ENCODE measurements at regions not wholly inside any gene's neighbourhood (a gene's known extent, or its start where the extent isn't known, plus 50 kb on each side); places are given as distances from the start of the nearest gene placed in this dataset.

- Histone ChIP-seq H4K91ac (replicated peaks; ENCODE audit: insufficient read length, low read length) (no peak overlapping the region), H3K23me2 (ENCODE audit: low read depth, low read length) (no peaks in the 10 kb centered on the region), H3K36me3 (ENCODE audit: control insufficient read depth in 2 of 4, insufficient read depth in 4 of 4, low read length in 3 of 4) (no peaks in the 10 kb centered on the region), H2AFZ (ENCODE audit: low read length) (no peak overlapping the region), H2BK120ac (replicated peaks; ENCODE audit: low read depth, low read length) (no peak overlapping the region), H3K23ac (ENCODE audit: insufficient read length) (no peak overlapping the region), H3K79me2 (ENCODE audit: control insufficient read depth in 1 of 2, insufficient read depth in 2 of 2, low read length in 2 of 2) (no peaks in the 10 kb centered on the region), H3K4me1 (replicated peaks in 1 of 4; ENCODE audit: control insufficient read depth in 3 of 4, insufficient read depth in 4 of 4, low read length in 3 of 4) (no peaks in the 10 kb centered on the region), H2BK20ac (ENCODE audit: low read length) (no peak overlapping the region), H2BK5ac (ENCODE audit: low read depth, low read length) (no peak overlapping the region), H3K79me1 (ENCODE audit: low read depth, low read length) (no peaks in the 10 kb centered on the region), H2BK12ac (ENCODE audit: low read depth, low read length) (no peak overlapping the region), H3K4me3 (ENCODE audit: extremely low read depth in 1 of 4, insufficient read depth in 2 of 4, low read depth in 3 of 4, low read length in 4 of 4) (no peak overlapping the region), H3K27ac (ENCODE audit: low read depth, low read length) (no peak overlapping the region), H3K18ac (ENCODE audit: extremely low read depth, low read length) (no peak overlapping the region), H3K9me3 (ENCODE audit: insufficient read depth in 2 of 2, low read depth in 1 of 2, low read length in 1 of 2) (no peaks in the 10 kb centered on the region), H2BK15ac (ENCODE audit: low read length) (no peak overlapping the region), H3K56ac (replicated peaks; ENCODE audit: insufficient read length, low read depth, low read length) (no peak overlapping the region), H3K14ac (ENCODE audit: insufficient read length) (no peak overlapping the region), H3K27me3 (replicated peaks in 1 of 4; ENCODE audit: control insufficient read depth in 3 of 4, extremely low read depth in 1 of 4, insufficient read depth in 3 of 4, low read length in 3 of 4) (no peaks in the 10 kb centered on the region), H2AK5ac (ENCODE audit: low read depth, low read length) (no peak overlapping the region), H4K20me1 (replicated peaks in 1 of 2; ENCODE audit: control insufficient read depth in 1 of 2, insufficient read depth in 2 of 2, low read length in 2 of 2) (no peaks in the 10 kb centered on the region), H4K8ac (ENCODE audit: extremely low read depth, insufficient read depth, low read length) (no peak overlapping the region), H4K5ac (ENCODE audit: insufficient read length, low read depth, low read length) (no peak overlapping the region), H3K9ac (replicated peaks in 1 of 4; ENCODE audit: extremely low read depth in 1 of 4, low read depth in 3 of 4, low read length in 3 of 4) (no peak overlapping the region), H3K4ac (replicated peaks; ENCODE audit: insufficient read length, low read depth, low read length) (no peak overlapping the region), H3K4me2 (ENCODE audit: insufficient read depth in 1 of 2, low read depth in 2 of 2, low read length in 2 of 2) (no peak overlapping the region)
- FAIRE-seq (no peak), DNase-seq (ENCODE audit: low read depth in 1 of 2, low spot score in 2 of 2) (no peak)
- WGBS, 2 experiments (ENCODE audit: extremely low coverage in 1 of 2, insufficient coverage in 1 of 2, insufficient read length in 1 of 2, insufficient replicate concordance in 2 of 2, low coverage in 1 of 2, low lambda C conversion rate in 2 of 2, missing lambda C conversion rate in 1 of 2): 86% methylated on average over 3 of the region's 3 CpGs; no CpG with 5 or more reads in 1 of the 2 experiments
- CTCF ChIA-PET (ENCODE audit: partially characterized antibody): interaction anchor here (0.8 to 1.4 kb wide), 3 partner anchors 9 to 28 kb away, joined by 3 to 4 read pairs (median 3); no protein-coding TSS in a partner anchor
- POLR2A ChIA-PET (ENCODE audit: partially characterized antibody): no interaction called here
- TF ChIP-seq CBX8 (IDR thresholded peaks at IDR 0.05; ENCODE audit: borderline replicate concordance, low read depth, low read length) (no peak), MAFK (IDR thresholded peaks at IDR 0.05; ENCODE audit: low read depth, low read length) (no peak), HDAC6 (IDR thresholded peaks at IDR 0.05; ENCODE audit: low read depth, low read length) (no peak), CBX5 (IDR thresholded peaks at IDR 0.05; ENCODE audit: low read depth, low read length) (no peak), BRCA1 (IDR thresholded peaks at IDR 0.05; ENCODE audit: low read depth, low read length) (no peak), USF2 (IDR thresholded peaks at IDR 0.05; ENCODE audit: low read length) (no peak), ATF3 (IDR thresholded peaks at IDR 0.05; ENCODE audit: insufficient read depth, low read depth, low read length) (no peak), E2F6 (IDR thresholded peaks at IDR 0.05) (no peak)
These were observed 101.3 kb downstream of the IYD start for GRCh38 chr6:150470131-150470530.

Data from H1 (cell line).